A673 (cell line): ENCODE measurements at regions not wholly inside any gene's neighbourhood (a gene's known extent, or its start where the extent isn't known, plus 50 kb on each side); places are given as distances from the start of the nearest gene placed in this dataset.

Experiments used
- BruUV-seq: library from RNA; stranded (reverse); fragments of 400-500 nt; replicated peaks from 2 replicates; lab custom pipeline; 2021; lab: Mats Ljungman, UMichigan
- CTCF ChIA-PET: fragments of 300-600 bp; sonication (Branson Sonifier 250); formaldehyde crosslinking; loops from one replicate; lab custom pipeline; 2022; ENCODE audit warnings: antibody characterized with exemption; lab: Charles Lee
- POLR2A ChIA-PET: fragments of 300-600 bp; sonication (Branson Sonifier 250); formaldehyde crosslinking; loops from one replicate; lab custom pipeline; 2022; ENCODE audit warnings: antibody characterized with exemption; ENCODE audit not compliant: low non-redundant PET; lab: Charles Lee
- DNase-seq: peaks from one replicate; pipeline ENCODE4 v3.0.0-alpha.2; 2015; ENCODE audit warnings: low spot score
- H3K27ac ChIP-seq: fragments of 200-600 bp; sonication (generic); 2 replicates; pipeline ENCODE4 v1.5.1; 2016; ENCODE audit warnings: mixed run types, low read depth, mild to moderate bottlenecking, mixed read lengths, antibody characterized with exemption, low read length; ENCODE audit not compliant: poor library complexity, severe bottlenecking
- H3K27me3 ChIP-seq: fragments of 200-600 bp; sonication (generic); replicated peaks from 2 replicates; pipeline ENCODE4 v1.6.1; 2017; ENCODE audit warnings: mixed run types, low read depth, mild to moderate bottlenecking, mixed read lengths, antibody characterized with exemption, low read length; ENCODE audit not compliant: insufficient read depth, poor library complexity
- H3K36me3 ChIP-seq: fragments of 200-600 bp; sonication (generic); 2 replicates; pipeline ENCODE4 v1.6.1; 2016; ENCODE audit warnings: mixed run types, mild to moderate bottlenecking, mixed read lengths, antibody characterized with exemption, low read length; ENCODE audit not compliant: insufficient read depth, poor library complexity, severe bottlenecking
- H3K4me1 ChIP-seq: fragments of 200-600 bp; sonication (generic); 2 replicates; pipeline ENCODE4 v1.6.1; 2017; ENCODE audit warnings: mixed run types, mild to moderate bottlenecking, mixed read lengths, antibody characterized with exemption, low read length; ENCODE audit not compliant: insufficient read depth, poor library complexity, severe bottlenecking
- H3K4me3 ChIP-seq: fragments of 200-600 bp; sonication (generic); 2 replicates; pipeline ENCODE4 v1.5.1; 2016; ENCODE audit warnings: low read depth, mixed run types, mild to moderate bottlenecking, mixed read lengths, low read length; ENCODE audit not compliant: poor library complexity, severe bottlenecking
- H3K9me3 ChIP-seq: fragments of 200-600 bp; sonication (generic); 2 replicates; pipeline ENCODE4 v1.6.1; 2016; ENCODE audit warnings: mixed run types, low read depth, mild to moderate bottlenecking, mixed read lengths, antibody characterized with exemption, low read length; ENCODE audit not compliant: poor library complexity, severe bottlenecking
- EZH2 ChIP-seq: fragments of 200-600 bp; sonication (generic); IDR thresholded peaks from 2 replicates; pipeline ENCODE4 v1.6.1; 2017; ENCODE audit warnings: borderline replicate concordance, low read depth, mild to moderate bottlenecking, mixed read lengths, antibody characterized with exemption, low read length; ENCODE audit not compliant: poor library complexity, severe bottlenecking
- intact Hi-C: fragments of 100-400 bp; cut with micrococcal nuclease; formaldehyde crosslinking; loops from one replicate; pipeline ENCODE4 v1.10.0; 2022; ENCODE audit not compliant: unreplicated experiment
- TF ChIP-seq, protein P1 (sequence below): fragments of 300-800, 200-600 bp; sonication (generic); conservative IDR thresholded peaks from 2 replicates; pipeline ENCODE4 v1.5.1; 2017; ENCODE audit warnings: low read depth, mild to moderate bottlenecking, antibody characterized with exemption, low read length, moderate library complexity, mixed read lengths

DNA sequence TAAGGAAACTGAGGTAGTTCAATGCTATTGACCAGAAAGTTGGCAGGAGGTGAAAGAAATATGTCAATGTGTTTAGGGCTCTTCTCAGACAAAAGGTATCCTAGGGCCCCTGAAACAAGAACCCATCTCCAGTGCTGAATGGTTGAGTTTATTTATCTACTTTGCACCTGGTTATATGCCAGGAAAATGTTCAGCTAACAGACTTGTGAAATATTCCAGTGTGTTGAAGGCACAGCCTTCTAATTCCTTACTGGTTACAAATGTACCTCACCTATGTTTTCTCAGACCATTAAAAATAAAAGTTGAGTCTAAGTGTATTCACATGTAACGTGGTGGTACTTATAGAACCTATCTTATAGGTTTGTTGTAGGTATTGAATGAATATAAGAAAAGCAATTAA is 511.7 kb upstream of the SEL1L start:
- H3K4me3 ChIP-seq, result no peak overlapping the region
- H3K9me3 ChIP-seq, result no peaks in the 10 kb centered on the region
- intact Hi-C loops, result no loop called here
- no TSS peak for BruUV-seq
- no peaks in the 10 kb centered on the region for H3K27me3 ChIP-seq
- no peak for TF ChIP-seq EZH2
- TF ChIP-seq, protein P1, sequence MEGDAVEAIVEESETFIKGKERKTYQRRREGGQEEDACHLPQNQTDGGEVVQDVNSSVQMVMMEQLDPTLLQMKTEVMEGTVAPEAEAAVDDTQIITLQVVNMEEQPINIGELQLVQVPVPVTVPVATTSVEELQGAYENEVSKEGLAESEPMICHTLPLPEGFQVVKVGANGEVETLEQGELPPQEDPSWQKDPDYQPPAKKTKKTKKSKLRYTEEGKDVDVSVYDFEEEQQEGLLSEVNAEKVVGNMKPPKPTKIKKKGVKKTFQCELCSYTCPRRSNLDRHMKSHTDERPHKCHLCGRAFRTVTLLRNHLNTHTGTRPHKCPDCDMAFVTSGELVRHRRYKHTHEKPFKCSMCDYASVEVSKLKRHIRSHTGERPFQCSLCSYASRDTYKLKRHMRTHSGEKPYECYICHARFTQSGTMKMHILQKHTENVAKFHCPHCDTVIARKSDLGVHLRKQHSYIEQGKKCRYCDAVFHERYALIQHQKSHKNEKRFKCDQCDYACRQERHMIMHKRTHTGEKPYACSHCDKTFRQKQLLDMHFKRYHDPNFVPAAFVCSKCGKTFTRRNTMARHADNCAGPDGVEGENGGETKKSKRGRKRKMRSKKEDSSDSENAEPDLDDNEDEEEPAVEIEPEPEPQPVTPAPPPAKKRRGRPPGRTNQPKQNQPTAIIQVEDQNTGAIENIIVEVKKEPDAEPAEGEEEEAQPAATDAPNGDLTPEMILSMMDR, result no peak
- DNase-seq, result no peak
- H3K27ac ChIP-seq, result no peak overlapping the region
- no peaks in the 10 kb centered on the region for H3K36me3 ChIP-seq
- ChIA-PET POLR2A (no interaction called here), CTCF (no interaction called here)
- no peaks in the 10 kb centered on the region for H3K4me1 ChIP-seq

DNA sequence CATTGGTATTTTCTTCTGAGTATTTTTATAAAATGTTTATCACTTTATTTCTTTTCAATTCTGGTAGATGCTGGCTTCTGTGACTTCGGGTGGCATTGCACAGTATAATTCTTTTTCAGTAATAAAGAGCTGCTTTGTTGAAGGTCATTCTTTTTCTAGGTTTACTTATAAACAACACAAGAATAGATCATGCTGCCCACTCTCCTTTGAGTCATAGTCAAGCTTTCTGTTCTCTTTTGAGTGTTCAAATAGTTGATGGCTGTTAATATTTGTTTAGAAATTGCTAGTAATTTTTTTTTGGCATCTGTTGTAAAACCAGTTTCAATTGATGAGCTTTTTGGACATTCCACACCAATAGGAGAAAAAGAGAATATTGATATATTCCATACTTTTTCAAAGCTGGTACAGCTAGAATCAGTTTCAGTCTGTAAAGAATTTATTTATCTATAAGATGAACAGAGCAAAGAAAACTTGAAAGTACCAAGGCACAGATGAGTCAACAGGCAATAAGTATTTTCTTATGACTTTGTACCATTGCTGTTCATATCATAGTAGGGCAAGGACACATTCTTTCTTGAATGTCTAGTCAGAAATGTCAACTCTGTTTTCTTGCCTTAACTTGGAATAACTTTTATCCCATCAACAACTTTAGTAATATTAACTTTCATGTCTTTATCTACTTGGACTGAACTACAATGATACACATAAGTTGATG is 513.0 kb upstream of the SEL1L start:
- Histone ChIP-seq H3K4me1 (no peaks in the 10 kb centered on the region), H3K9me3 (no peaks in the 10 kb centered on the region), H3K27ac (no peak overlapping the region), H3K36me3 (no peaks in the 10 kb centered on the region), H3K27me3 (no peaks in the 10 kb centered on the region), H3K4me3 (no peak overlapping the region)
- no peak for TF ChIP-seq EZH2
- TF ChIP-seq, protein P1, result no peak
- no TSS peak for BruUV-seq
- no peak for DNase-seq
- ChIA-PET POLR2A (no interaction called here), CTCF (no interaction called here)
- intact Hi-C loops, result no loop called here

DNA sequence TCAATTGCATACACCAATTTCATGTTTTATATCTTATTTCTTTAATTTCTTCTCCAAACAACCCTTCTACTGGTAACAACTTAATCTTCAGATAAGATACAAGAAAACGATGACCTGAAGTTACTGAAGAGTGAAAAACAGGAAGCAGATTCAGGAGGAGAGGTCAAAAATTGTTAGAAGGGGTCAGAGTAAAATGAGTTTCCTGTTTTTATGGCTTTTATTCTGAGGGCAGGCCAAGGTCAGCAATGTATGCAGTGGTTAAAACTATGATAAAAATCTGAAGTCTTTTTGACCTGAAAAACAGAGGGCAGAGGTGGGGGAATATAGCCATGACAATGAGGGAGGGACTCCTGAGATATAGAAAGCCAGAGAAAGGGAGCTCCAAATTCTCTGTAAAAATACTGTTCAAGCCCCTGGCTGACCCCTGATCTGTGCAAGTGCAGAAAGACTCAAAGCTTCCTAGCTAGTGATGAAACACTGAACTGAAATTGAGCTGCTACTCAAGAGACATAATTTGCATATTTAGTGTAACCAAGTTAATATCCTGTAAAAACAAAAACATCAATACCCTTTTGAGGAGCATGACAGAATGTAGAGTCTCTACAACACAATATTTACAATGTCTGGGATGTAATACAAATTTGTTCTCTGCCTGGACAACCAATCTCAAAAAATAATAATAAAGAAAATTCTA is 514.3 kb upstream of the SEL1L start:
- ChIA-PET POLR2A (no interaction called here), CTCF (no interaction called here)
- intact Hi-C loops, result no loop called here
- Histone ChIP-seq H3K4me3 (no peak overlapping the region), H3K27me3 (no peaks in the 10 kb centered on the region), H3K36me3 (no peaks in the 10 kb centered on the region), H3K9me3 (no peaks in the 10 kb centered on the region), H3K27ac (no peak overlapping the region), H3K4me1 (no peaks in the 10 kb centered on the region)
- TF ChIP-seq, protein P1, result no peak
- TF ChIP-seq EZH2, result no peak
- no TSS peak for BruUV-seq
- no peak for DNase-seq
